ENCODE measurements at regions not wholly inside any gene's neighbourhood (a gene's known extent, or its start where the extent isn't known, plus 50 kb on each side); places are given as distances from the start of the nearest gene placed in this dataset.

DNA sequence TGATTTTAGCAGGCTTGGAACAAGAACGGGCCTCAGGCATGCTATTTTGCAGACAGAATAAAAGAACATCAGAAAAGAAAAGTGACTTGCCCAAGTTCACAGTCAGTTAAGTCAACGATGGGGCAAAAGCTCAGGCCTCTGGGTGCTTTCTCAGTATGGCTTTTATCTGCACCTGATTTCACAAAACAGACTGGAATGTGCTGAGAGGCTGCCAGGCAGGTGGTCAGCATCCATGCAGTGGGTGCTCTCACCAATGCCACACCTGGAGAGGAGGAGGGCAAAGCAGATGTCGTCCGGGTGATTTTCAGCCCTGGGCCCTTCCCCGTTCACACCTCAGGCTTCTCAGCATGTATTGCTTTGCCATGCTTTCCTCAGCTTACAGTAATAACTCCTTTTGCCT, 854.6 kb downstream of the RNF144A start:
- no peak for ATAC-seq
- Histone ChIP-seq H3K27me3 (no peaks in the 10 kb centered on the region), H3K4me1 (no peaks in the 10 kb centered on the region), H3K9me3 (no peaks in the 10 kb centered on the region), H3K27ac (no peak overlapping the region), H3K36me3 (no peaks in the 10 kb centered on the region), H3K4me3 (no peak overlapping the region)
- TF ChIP-seq POLR2A (IDR thresholded peaks at IDR 0.05) = no peak
- TF ChIP-seq, protein P1, sequence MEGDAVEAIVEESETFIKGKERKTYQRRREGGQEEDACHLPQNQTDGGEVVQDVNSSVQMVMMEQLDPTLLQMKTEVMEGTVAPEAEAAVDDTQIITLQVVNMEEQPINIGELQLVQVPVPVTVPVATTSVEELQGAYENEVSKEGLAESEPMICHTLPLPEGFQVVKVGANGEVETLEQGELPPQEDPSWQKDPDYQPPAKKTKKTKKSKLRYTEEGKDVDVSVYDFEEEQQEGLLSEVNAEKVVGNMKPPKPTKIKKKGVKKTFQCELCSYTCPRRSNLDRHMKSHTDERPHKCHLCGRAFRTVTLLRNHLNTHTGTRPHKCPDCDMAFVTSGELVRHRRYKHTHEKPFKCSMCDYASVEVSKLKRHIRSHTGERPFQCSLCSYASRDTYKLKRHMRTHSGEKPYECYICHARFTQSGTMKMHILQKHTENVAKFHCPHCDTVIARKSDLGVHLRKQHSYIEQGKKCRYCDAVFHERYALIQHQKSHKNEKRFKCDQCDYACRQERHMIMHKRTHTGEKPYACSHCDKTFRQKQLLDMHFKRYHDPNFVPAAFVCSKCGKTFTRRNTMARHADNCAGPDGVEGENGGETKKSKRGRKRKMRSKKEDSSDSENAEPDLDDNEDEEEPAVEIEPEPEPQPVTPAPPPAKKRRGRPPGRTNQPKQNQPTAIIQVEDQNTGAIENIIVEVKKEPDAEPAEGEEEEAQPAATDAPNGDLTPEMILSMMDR (IDR thresholded peaks at IDR 0.05 in 4 of 5, conservative IDR thresholded peaks at IDR 0.05 in 1 of 5) = no peak
- intact Hi-C loops (cut with DNase I; ENCODE audit: low total_unique reads) (no loop called here), in situ Hi-C loops (cut with MboI; ENCODE audit: low sequenced_read_pairs in 4 of 4) (no loop called here)
- DNase-seq = no peak

DNA sequence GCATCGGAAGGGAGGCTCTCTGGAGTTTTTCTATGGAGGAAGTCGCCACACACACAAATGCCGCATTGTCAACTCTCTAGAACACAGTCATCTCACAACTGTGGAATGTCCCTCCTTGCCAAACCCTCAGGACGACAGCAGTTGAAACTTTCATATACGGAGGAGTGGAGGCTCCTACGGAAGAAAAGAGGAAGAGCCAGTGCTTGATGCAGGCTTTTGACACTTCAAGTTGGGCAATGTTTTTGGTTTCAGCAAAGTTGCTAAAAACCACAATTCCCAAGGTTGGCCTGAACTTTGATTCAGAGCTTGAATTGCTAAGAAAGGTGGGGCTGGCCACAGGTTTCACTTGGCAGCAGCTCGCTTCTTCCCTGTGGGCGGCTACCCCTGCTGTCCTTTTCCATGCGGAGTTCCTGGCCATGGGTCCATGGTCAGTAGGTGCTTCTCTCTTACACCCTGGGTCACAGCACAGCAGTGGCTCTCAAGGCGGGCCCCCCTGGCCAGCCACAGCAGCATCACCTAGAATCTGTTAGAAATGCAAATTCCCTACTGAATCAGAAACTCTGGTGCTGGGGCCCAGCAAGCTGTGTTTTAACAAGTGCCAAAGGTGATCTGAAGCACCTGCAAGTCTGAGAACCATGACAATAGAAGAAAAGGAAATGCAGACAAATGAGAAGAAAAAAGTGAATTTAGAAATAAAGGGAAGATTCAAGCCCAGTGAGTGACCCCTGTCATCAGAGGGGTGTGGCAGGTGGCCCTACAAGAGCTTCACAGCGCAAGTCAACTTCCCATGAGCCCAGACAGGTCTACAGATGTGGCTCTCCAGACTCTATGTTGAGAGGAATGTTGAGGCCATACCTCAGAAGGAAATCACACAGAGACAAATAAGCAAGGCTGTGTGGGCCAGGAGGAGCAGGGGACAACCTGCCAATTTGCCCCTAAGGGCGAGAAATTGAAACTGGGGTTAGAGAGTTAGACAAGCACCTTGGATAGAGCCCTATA, 856.4 kb downstream of the RNF144A start:
- Histone ChIP-seq H3K27me3 (no peaks in the 10 kb centered on the region), H3K36me3 (no peaks in the 10 kb centered on the region), H3K4me1 (no peaks in the 10 kb centered on the region), H3K9me3 (no peaks in the 10 kb centered on the region), H3K4me3 (no peak overlapping the region), H3K27ac (no peak overlapping the region)
- intact Hi-C loops (cut with DNase I; ENCODE audit: low total_unique reads) (no loop called here), in situ Hi-C loops (cut with MboI; ENCODE audit: low sequenced_read_pairs in 4 of 4) (no loop called here)
- TF ChIP-seq, protein P1 (IDR thresholded peaks at IDR 0.05 in 4 of 5, conservative IDR thresholded peaks at IDR 0.05 in 1 of 5) = no peak
- TF ChIP-seq POLR2A (IDR thresholded peaks at IDR 0.05) = no peak
- no peak for DNase-seq
- no peak for ATAC-seq

DNA sequence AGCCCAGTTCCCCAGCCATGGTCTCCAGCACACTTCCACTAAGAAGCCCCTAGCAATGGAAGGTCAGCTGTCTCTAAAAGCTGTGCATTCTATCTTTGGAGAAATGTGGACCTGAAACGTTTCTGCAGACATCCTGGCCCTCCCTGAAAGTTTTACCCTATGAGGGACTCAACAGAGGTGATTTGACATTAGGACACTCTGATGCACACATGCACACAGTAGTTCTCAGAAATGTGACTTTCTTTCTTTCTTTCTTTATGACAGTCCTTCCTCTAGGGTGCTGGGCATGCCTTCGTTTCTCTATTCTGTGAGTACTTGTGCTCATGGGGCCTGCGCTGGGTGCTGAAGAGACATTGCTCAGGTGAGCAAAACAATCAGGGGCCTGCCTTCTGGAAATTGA, 857.3 kb downstream of the RNF144A start:
- intact Hi-C loops (cut with DNase I; ENCODE audit: low total_unique reads) = no loop called here
- in situ Hi-C loops (cut with MboI; ENCODE audit: low sequenced_read_pairs in 4 of 4) = no loop called here
- Histone ChIP-seq H3K4me1 (no peaks in the 10 kb centered on the region), H3K36me3 (no peaks in the 10 kb centered on the region), H3K9me3 (no peaks in the 10 kb centered on the region), H3K27ac (no peak overlapping the region), H3K4me3 (no peak overlapping the region), H3K27me3 (no peaks in the 10 kb centered on the region)
- ATAC-seq (no peak), DNase-seq (no peak)
- TF ChIP-seq POLR2A (IDR thresholded peaks at IDR 0.05) = no peak
- TF ChIP-seq, protein P1 (IDR thresholded peaks at IDR 0.05 in 4 of 5, conservative IDR thresholded peaks at IDR 0.05 in 1 of 5) = no peak

DNA sequence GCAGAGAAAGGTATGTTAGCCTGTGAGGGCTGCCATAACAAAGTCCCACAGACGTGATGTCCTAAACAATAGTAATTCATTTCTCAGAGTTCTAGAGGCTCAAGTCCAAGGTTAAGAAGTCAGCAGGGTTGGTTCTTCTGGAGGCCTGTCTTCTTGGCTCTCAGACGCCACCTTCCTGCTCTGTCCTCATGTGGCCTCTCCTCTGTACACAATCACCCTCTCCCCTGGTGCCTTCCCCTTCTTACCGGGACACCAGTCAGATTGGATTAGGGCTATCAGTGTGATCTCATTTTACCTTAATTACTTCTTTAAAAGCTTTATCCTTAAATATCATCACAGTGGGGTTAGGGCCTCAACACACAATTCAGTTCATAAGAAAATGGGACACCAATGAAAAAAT, 860.5 kb downstream of the RNF144A start:
- no peak overlapping the region for H3K4me3 ChIP-seq
- in situ Hi-C loops (cut with MboI; ENCODE audit: low sequenced_read_pairs in 4 of 4) (no loop called here), intact Hi-C loops (cut with DNase I; ENCODE audit: low total_unique reads) (no loop called here)
- H3K36me3 ChIP-seq = no peaks in the 10 kb centered on the region
- TF ChIP-seq, protein P1 (IDR thresholded peaks at IDR 0.05 in 4 of 5, conservative IDR thresholded peaks at IDR 0.05 in 1 of 5) = no peak
- no peak for TF ChIP-seq POLR2A (IDR thresholded peaks at IDR 0.05)
- no peaks in the 10 kb centered on the region for H3K4me1 ChIP-seq
- ATAC-seq = no peak
- DNase-seq = no peak
- no peaks in the 10 kb centered on the region for H3K9me3 ChIP-seq
- no peaks in the 10 kb centered on the region for H3K27me3 ChIP-seq
- H3K27ac ChIP-seq = no peak overlapping the region
